ENCODE measurements at regions not wholly inside any gene's neighbourhood (a gene's known extent, or its start where the extent isn't known, plus 50 kb on each side); places are given as distances from the start of the nearest gene placed in this dataset.

GRCh38 chr3:55309336-55309735 is 177.8 kb downstream of the WNT5A start:
- no peak for DNase-seq
- Mint-ChIP-seq H3K36me3 (ENCODE audit: low read depth) (no peaks in the 10 kb centered on the region), H3K9me3 (peaks cover 2% of the 10 kb centered on the region), H3K4me1 (ENCODE audit: low read depth) (no peaks in the 10 kb centered on the region), H3K27me3 (ENCODE audit: low read depth) (no peaks in the 10 kb centered on the region), H3K4me3 (no peak overlapping the region), H3K27ac (no peak overlapping the region)
- CTCF ChIA-PET, result no interaction called here
- intact Hi-C loops (cut with micrococcal nuclease), result no loop called here

- intact Hi-C loops (cut with micrococcal nuclease), result no loop called here
- Mint-ChIP-seq H3K27ac (no peak overlapping the region), H3K9me3 (peaks cover 9% of the 10 kb centered on the region), H3K4me3 (no peak overlapping the region), H3K4me1 (ENCODE audit: low read depth) (no peaks in the 10 kb centered on the region), H3K36me3 (ENCODE audit: low read depth) (no peaks in the 10 kb centered on the region), H3K27me3 (ENCODE audit: low read depth) (peaks cover 2% of the 10 kb centered on the region)
- CTCF ChIA-PET, result no interaction called here
- DNase-seq, result no peak
Measured at GRCh38 chr3:55307622-55308021, 179.5 kb downstream of the WNT5A start.

DNA sequence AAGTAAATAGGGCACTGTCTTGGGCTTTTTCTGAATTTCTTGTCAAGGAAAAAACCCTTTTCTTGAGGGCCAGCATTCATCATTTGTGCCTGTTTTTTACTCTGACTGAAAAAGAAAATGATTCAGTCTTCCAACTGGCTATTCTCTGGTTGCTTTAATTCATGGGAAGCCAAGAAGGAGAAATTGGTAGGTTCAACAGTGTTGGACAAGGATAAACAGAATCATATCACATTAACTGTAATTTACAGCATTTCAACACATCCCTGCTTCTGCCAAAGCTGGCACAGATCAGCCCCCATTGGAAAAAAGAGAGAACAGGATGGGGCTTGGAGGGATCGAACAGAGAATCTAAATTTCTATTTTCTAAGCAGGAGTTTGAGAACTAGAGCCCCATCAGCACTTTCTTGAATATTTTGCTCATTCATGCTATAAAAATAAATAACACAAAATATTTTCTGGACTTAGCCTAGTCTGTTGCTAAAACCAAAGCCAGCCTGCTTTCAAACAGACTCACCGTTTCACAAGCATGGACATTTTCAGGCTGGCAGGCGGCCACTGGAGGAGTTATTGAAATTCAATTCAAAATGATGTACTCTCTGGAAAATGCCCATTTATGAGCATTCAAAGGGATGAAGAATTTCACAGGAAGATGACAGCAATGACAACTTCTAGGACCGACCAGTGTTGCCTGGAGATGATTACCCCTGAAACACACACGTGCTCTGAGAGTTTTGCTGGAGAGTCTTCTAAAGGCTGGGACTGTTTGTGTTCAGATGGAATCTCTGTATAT is 181.2 kb downstream of the WNT5A start:
- CTCF ChIA-PET, result no interaction called here
- no peak overlapping the region for H3K4me3 Mint-ChIP-seq
- peaks cover 2% of the 10 kb centered on the region for H3K27me3 Mint-ChIP-seq (ENCODE audit: low read depth)
- no peak overlapping the region for H3K27ac Mint-ChIP-seq
- intact Hi-C loops (cut with micrococcal nuclease), result no loop called here
- peaks cover 9% of the 10 kb centered on the region for H3K9me3 Mint-ChIP-seq
- no peaks in the 10 kb centered on the region for H3K36me3 Mint-ChIP-seq (ENCODE audit: low read depth)
- DNase-seq, result no peak
- H3K4me1 Mint-ChIP-seq (ENCODE audit: low read depth), result no peaks in the 10 kb centered on the region

GRCh38 chr3:55300701-55301100 is 186.4 kb downstream of the WNT5A start:
- Mint-ChIP-seq H3K27ac (no peak overlapping the region), H3K4me1 (ENCODE audit: low read depth) (no peaks in the 10 kb centered on the region), H3K27me3 (ENCODE audit: low read depth) (peaks cover 2% of the 10 kb centered on the region), H3K4me3 (no peak overlapping the region), H3K9me3 (peaks cover 8% of the 10 kb centered on the region), H3K36me3 (ENCODE audit: low read depth) (no peaks in the 10 kb centered on the region)
- no peak for DNase-seq
- intact Hi-C loops (cut with micrococcal nuclease), result no loop called here
- CTCF ChIA-PET, result no interaction called here

DNA sequence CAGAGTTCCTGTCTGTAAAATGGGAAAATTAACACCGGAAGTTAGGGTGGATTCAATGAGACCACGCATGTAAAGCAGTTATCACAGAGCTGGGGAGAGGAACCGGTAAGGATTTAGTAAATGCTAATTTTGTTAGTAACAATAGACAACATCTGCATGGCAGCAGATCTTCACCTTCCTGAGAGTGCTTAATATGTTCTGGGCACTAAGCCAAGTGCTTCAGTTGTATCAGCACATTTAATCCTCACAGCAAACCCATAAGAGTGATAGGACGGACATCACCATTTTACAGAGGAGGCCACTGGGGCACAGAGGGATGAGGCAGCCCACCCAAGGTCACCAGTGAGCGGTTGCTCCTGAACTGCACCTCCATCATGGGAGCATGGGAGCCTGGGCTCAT is 189.4 kb downstream of the WNT5A start:
- no peak for DNase-seq
- Mint-ChIP-seq H3K9me3 (peaks cover 4% of the 10 kb centered on the region), H3K36me3 (ENCODE audit: low read depth) (no peaks in the 10 kb centered on the region), H3K27ac (no peak overlapping the region), H3K4me3 (no peak overlapping the region), H3K27me3 (ENCODE audit: low read depth) (no peaks in the 10 kb centered on the region), H3K4me1 (ENCODE audit: low read depth) (no peaks in the 10 kb centered on the region)
- CTCF ChIA-PET, result no interaction called here
- intact Hi-C loops (cut with micrococcal nuclease), result no loop called here

- CTCF ChIA-PET, result no interaction called here
- Mint-ChIP-seq H3K36me3 (ENCODE audit: low read depth) (no peaks in the 10 kb centered on the region), H3K27ac (no peak overlapping the region), H3K27me3 (ENCODE audit: low read depth) (no peaks in the 10 kb centered on the region), H3K4me1 (ENCODE audit: low read depth) (no peaks in the 10 kb centered on the region), H3K4me3 (no peak overlapping the region), H3K9me3 (peaks cover 4% of the 10 kb centered on the region)
- no peak for DNase-seq
- intact Hi-C loops (cut with micrococcal nuclease), result no loop called here
Measured at GRCh38 chr3:55297245-55297644, 189.9 kb downstream of the WNT5A start.

GRCh38 chr3:55296791-55297190 is 190.3 kb downstream of the WNT5A start:
- Mint-ChIP-seq H3K9me3 (peaks cover 4% of the 10 kb centered on the region), H3K27me3 (ENCODE audit: low read depth) (no peaks in the 10 kb centered on the region), H3K4me1 (ENCODE audit: low read depth) (no peaks in the 10 kb centered on the region), H3K36me3 (ENCODE audit: low read depth) (no peaks in the 10 kb centered on the region), H3K27ac (no peak overlapping the region), H3K4me3 (no peak overlapping the region)
- no peak for DNase-seq
- intact Hi-C loops (cut with micrococcal nuclease), result no loop called here
- CTCF ChIA-PET, result no interaction called here

DNA sequence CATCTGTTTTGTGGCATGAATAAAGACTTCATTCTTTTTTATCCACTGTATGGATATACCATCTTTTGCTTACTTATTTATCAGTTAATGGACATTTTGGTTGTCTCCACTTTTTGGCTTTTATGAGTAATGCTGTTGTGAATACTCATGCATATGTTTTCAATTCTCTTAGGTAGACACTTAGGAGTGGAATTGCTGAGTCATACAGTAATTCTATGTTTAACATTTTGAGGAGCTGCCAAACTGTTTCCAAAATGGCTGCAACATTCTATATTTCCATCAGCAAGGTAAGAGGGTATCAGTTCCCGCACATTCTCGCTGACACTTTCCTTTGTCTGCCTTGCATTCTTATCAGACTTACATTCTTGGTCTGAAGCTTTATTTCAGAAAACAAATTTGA is 191.1 kb downstream of the WNT5A start:
- no peaks in the 10 kb centered on the region for H3K4me1 Mint-ChIP-seq (ENCODE audit: low read depth)
- H3K27me3 Mint-ChIP-seq (ENCODE audit: low read depth), result no peaks in the 10 kb centered on the region
- H3K27ac Mint-ChIP-seq, result no peak overlapping the region
- peaks cover 4% of the 10 kb centered on the region for H3K9me3 Mint-ChIP-seq
- no peak for DNase-seq
- no peaks in the 10 kb centered on the region for H3K36me3 Mint-ChIP-seq (ENCODE audit: low read depth)
- intact Hi-C loops (cut with micrococcal nuclease), result no loop called here
- CTCF ChIA-PET, result no interaction called here
- no peak overlapping the region for H3K4me3 Mint-ChIP-seq

DNA sequence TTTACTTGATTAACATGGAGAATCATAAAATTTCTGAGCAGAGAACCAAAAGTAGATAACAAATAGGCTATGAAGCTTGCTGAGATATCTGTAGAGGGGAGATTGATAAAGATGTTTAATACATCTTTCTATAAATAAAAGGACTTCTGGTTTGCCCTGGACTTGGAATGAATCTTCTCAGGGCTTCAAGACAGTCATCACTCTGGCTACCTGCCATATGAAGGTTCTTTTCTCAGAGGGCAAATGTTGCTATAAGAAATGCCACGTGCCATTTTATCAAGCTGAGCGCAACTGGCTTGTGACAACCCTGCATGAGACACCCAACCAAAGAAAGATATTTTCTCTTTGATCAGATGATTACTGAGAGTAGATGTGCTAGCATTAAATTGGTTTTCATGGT is 192.5 kb downstream of the WNT5A start:
- Mint-ChIP-seq H3K9me3 (peaks cover 4% of the 10 kb centered on the region), H3K27ac (no peak overlapping the region), H3K27me3 (ENCODE audit: low read depth) (no peaks in the 10 kb centered on the region), H3K4me3 (no peak overlapping the region), H3K36me3 (ENCODE audit: low read depth) (no peaks in the 10 kb centered on the region), H3K4me1 (ENCODE audit: low read depth) (no peaks in the 10 kb centered on the region)
- DNase-seq, result no peak
- intact Hi-C loops (cut with micrococcal nuclease), result no loop called here
- CTCF ChIA-PET, result no interaction called here

DNA sequence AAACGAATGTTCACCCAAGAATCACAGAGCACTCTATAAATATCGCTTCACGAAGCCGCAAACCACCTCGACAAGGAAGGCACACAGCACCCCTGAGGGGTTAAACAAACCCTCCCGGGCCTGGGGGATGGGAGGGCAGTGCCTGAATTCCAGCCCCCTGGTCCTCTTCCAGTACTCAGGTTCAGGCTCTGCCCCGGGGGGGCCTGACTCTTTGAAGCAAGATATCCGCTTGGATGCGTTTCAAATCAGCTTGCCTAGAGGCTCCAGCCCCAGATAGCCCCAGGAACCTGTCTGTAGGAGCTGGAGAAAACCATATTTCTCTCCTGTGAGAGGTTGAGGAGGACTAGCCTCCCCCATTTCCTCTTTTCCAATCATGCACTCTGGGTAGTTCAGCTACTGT is 194.7 kb downstream of the WNT5A start:
- Mint-ChIP-seq H3K27me3 (ENCODE audit: low read depth) (no peaks in the 10 kb centered on the region), H3K4me1 (ENCODE audit: low read depth) (no peaks in the 10 kb centered on the region), H3K9me3 (peaks cover 4% of the 10 kb centered on the region), H3K36me3 (ENCODE audit: low read depth) (no peaks in the 10 kb centered on the region), H3K4me3 (no peak overlapping the region), H3K27ac (no peak overlapping the region)
- CTCF ChIA-PET, result no interaction called here
- intact Hi-C loops (cut with micrococcal nuclease), result no loop called here
- no peak for DNase-seq

DNA sequence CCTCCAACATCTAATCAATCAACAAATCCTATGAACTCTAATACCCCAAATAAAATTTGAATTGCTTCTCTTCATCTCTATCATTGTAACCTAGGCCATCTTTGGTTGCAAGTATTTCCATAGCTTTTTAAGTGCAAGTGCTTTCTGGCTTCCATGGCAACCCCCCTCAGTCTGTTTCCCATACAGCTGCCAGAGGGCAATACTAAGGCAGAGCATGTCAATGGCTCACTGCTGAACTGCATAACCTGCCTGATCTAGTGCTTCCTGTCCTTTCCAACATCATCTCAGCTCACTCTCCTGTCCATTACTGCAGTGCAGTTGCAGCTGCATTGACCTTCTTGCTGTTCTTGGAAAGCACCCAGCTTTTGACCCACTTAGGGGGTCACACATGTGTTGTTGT is 198.4 kb downstream of the WNT5A start:
- intact Hi-C loops (cut with micrococcal nuclease), result no loop called here
- no peak for DNase-seq
- Mint-ChIP-seq H3K36me3 (ENCODE audit: low read depth) (no peaks in the 10 kb centered on the region), H3K27me3 (ENCODE audit: low read depth) (no peaks in the 10 kb centered on the region), H3K4me1 (ENCODE audit: low read depth) (no peaks in the 10 kb centered on the region), H3K4me3 (no peak overlapping the region), H3K9me3 (no peaks in the 10 kb centered on the region), H3K27ac (no peak overlapping the region)
- CTCF ChIA-PET, result no interaction called here

DNA sequence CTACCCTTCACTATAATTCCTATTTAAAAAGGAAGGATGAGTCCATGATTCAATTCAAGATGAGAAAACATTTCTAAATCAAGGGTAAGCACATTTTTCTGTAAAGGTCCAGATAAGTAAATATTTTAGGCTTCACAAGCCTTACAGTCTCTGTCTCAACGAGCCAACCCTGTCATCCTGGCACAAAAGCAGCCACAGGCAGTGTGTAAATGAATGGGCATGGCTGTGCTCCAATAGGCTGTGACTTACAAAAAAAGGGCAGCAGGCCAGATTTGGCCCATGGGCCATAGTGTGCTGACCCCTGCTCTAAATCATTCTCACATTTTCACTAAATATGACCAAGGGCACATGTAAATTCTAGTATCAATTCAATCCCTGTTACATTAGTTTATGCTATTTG is 200.4 kb downstream of the WNT5A start:
- H3K27me3 Mint-ChIP-seq (ENCODE audit: low read depth), result no peaks in the 10 kb centered on the region
- H3K4me3 Mint-ChIP-seq, result no peak overlapping the region
- H3K27ac Mint-ChIP-seq, result no peak overlapping the region
- intact Hi-C loops (cut with micrococcal nuclease), result no loop called here
- H3K4me1 Mint-ChIP-seq (ENCODE audit: low read depth), result no peaks in the 10 kb centered on the region
- no peak for DNase-seq
- CTCF ChIA-PET, result no interaction called here
- no peaks in the 10 kb centered on the region for H3K9me3 Mint-ChIP-seq
- no peaks in the 10 kb centered on the region for H3K36me3 Mint-ChIP-seq (ENCODE audit: low read depth)

DNA sequence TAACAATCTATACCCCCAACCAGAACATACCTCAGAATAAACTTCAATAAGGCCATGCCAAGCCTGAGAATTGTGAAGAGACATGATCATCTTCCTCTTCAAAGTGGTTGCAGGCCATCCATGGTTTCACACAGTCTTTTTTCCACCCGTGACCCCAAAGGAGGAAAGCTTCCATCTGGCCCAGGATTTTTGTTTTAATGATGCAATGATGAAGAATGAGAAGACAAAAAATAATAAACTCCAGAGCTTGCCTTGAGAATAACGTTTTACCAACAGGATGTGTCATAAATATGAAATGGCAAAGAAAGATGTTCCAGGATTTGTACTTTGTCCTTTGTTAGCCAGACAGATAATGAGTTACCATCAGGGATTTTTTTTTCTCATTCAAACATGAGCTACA is 201.9 kb downstream of the WNT5A start:
- Mint-ChIP-seq H3K4me3 (no peak overlapping the region), H3K36me3 (ENCODE audit: low read depth) (no peaks in the 10 kb centered on the region), H3K27me3 (ENCODE audit: low read depth) (no peaks in the 10 kb centered on the region), H3K4me1 (ENCODE audit: low read depth) (no peaks in the 10 kb centered on the region), H3K27ac (no peak overlapping the region), H3K9me3 (no peaks in the 10 kb centered on the region)
- CTCF ChIA-PET, result no interaction called here
- DNase-seq, result no peak
- intact Hi-C loops (cut with micrococcal nuclease), result no loop called here

Data from activated naive CD4-positive, alpha-beta T cell treated with anti-CD3 and anti-CD28 coated beads for 36 hours (primary cell).